ENCODE measurements at regions not wholly inside any gene's neighbourhood (a gene's known extent, or its start where the extent isn't known, plus 50 kb on each side); places are given as distances from the start of the nearest gene placed in this dataset.
"Not testable (repeated sequence)": the region's sequence is repeated elsewhere in the genome, so short reads cannot be mapped to it uniquely, and the experiment has no call there.

- Histone ChIP-seq H4K20me1 (ENCODE audit: control insufficient read depth, insufficient read depth, low read depth, low read length) (no peaks in the 10 kb centered on the region), H3K27ac (ENCODE audit: low read depth, low read length) (no peak overlapping the region), H3K9me3 (ENCODE audit: control insufficient read depth, insufficient read depth, low read length) (no peaks in the 10 kb centered on the region), H3F3A (ENCODE audit: control insufficient read depth, insufficient read depth) (no peaks in the 10 kb centered on the region), H3K79me2 (ENCODE audit: control insufficient read depth, low read length) (no peaks in the 10 kb centered on the region), H3K4me1 (ENCODE audit: control insufficient read depth, low read length) (no peaks in the 10 kb centered on the region), H3K36me3 (ENCODE audit: control insufficient read depth, low read length) (no peaks in the 10 kb centered on the region), H3K9me2 (replicated peaks; ENCODE audit: control insufficient read depth, low read length) (no peaks in the 10 kb centered on the region), H3K27me3 (ENCODE audit: control insufficient read depth, low read length) (no peaks in the 10 kb centered on the region), H3K4me3 (ENCODE audit: low read length) (no peak overlapping the region), H3K4me2 (ENCODE audit: low read length) (no peak overlapping the region)
- TF ChIP-seq EZH2phosphoT487 (IDR thresholded peaks at IDR 0.05; ENCODE audit: borderline replicate concordance, low read length) (no peak), CTCF (IDR thresholded peaks at IDR 0.05; ENCODE audit: low read depth, low read length, poor library complexity, severe bottlenecking) (no peak)
Measured at GRCh38 chr9:86481466-86481865, 127.3 kb upstream of the TUT7 start.

- H3K9me3 ChIP-seq (ENCODE audit: control insufficient read depth, insufficient read depth, low read length); H3K4me1 ChIP-seq (ENCODE audit: control insufficient read depth, low read length); H3K36me3 ChIP-seq (ENCODE audit: control insufficient read depth, low read length); H4K20me1 ChIP-seq (ENCODE audit: control insufficient read depth, insufficient read depth, low read depth, low read length); H3K4me3 ChIP-seq (ENCODE audit: low read length); H3K4me2 ChIP-seq (ENCODE audit: low read length); H3K79me2 ChIP-seq (ENCODE audit: control insufficient read depth, low read length); H3K27ac ChIP-seq (ENCODE audit: low read depth, low read length); H3K27me3 ChIP-seq (ENCODE audit: control insufficient read depth, low read length); H3K9me2 ChIP-seq (replicated peaks; ENCODE audit: control insufficient read depth, low read length); H3F3A ChIP-seq (ENCODE audit: control insufficient read depth, insufficient read depth): not testable (repeated sequence)
Measured at GRCh38 chr9:86475255-86475654, 121.0 kb upstream of the TUT7 start.

- H3K4me1 ChIP-seq (ENCODE audit: control insufficient read depth, low read length) = no peaks in the 10 kb centered on the region
- no peaks in the 10 kb centered on the region for H3F3A ChIP-seq (ENCODE audit: control insufficient read depth, insufficient read depth)
- H3K9me2 ChIP-seq (replicated peaks; ENCODE audit: control insufficient read depth, low read length) = no peaks in the 10 kb centered on the region
- H3K9me3 ChIP-seq (ENCODE audit: control insufficient read depth, insufficient read depth, low read length) = no peaks in the 10 kb centered on the region
- no peaks in the 10 kb centered on the region for H3K36me3 ChIP-seq (ENCODE audit: control insufficient read depth, low read length)
- H3K4me3 ChIP-seq (ENCODE audit: low read length) = no peak overlapping the region
- H3K79me2 ChIP-seq (ENCODE audit: control insufficient read depth, low read length) = no peaks in the 10 kb centered on the region
- H3K27ac ChIP-seq (ENCODE audit: low read depth, low read length) = no peak overlapping the region
- H4K20me1 ChIP-seq (ENCODE audit: control insufficient read depth, insufficient read depth, low read depth, low read length) = no peaks in the 10 kb centered on the region
- no peak overlapping the region for H3K4me2 ChIP-seq (ENCODE audit: low read length)
- no peaks in the 10 kb centered on the region for H3K27me3 ChIP-seq (ENCODE audit: control insufficient read depth, low read length)
- TF ChIP-seq CTCF (IDR thresholded peaks at IDR 0.05; ENCODE audit: low read depth, low read length, poor library complexity, severe bottlenecking) (no peak), EZH2phosphoT487 (IDR thresholded peaks at IDR 0.05; ENCODE audit: borderline replicate concordance, low read length) (no peak)
Measured at GRCh38 chr9:86471171-86471815, 117.1 kb upstream of the TUT7 start.

- no peaks in the 10 kb centered on the region for H4K20me1 ChIP-seq (ENCODE audit: control insufficient read depth, insufficient read depth, low read depth, low read length)
- no peaks in the 10 kb centered on the region for H3K79me2 ChIP-seq (ENCODE audit: control insufficient read depth, low read length)
- H3K27me3 ChIP-seq (ENCODE audit: control insufficient read depth, low read length) = no peaks in the 10 kb centered on the region
- no peak overlapping the region for H3K27ac ChIP-seq (ENCODE audit: low read depth, low read length)
- no peaks in the 10 kb centered on the region for H3K4me1 ChIP-seq (ENCODE audit: control insufficient read depth, low read length)
- no peak overlapping the region for H3K4me2 ChIP-seq (ENCODE audit: low read length)
- H3K36me3 ChIP-seq (ENCODE audit: control insufficient read depth, low read length) = no peaks in the 10 kb centered on the region
- H3K4me3 ChIP-seq (ENCODE audit: low read length) = no peak overlapping the region
- no peaks in the 10 kb centered on the region for H3F3A ChIP-seq (ENCODE audit: control insufficient read depth, insufficient read depth)
- TF ChIP-seq EZH2phosphoT487 (IDR thresholded peaks at IDR 0.05; ENCODE audit: borderline replicate concordance, low read length) (no peak), CTCF (IDR thresholded peaks at IDR 0.05; ENCODE audit: low read depth, low read length, poor library complexity, severe bottlenecking) (no peak)
- H3K9me3 ChIP-seq (ENCODE audit: control insufficient read depth, insufficient read depth, low read length) = no peaks in the 10 kb centered on the region
- H3K9me2 ChIP-seq (replicated peaks; ENCODE audit: control insufficient read depth, low read length) = no peaks in the 10 kb centered on the region
Measured at GRCh38 chr9:86470326-86470725, 116.1 kb upstream of the TUT7 start.

All from DOHH2 (cell line).